ENCODE measurements at regions not wholly inside any gene's neighbourhood (a gene's known extent, or its start where the extent isn't known, plus 50 kb on each side); places are given as distances from the start of the nearest gene placed in this dataset.

GRCh38 chr13:106433066-106433465 lies 102.4 kb downstream of the EFNB2 start:
- Mint-ChIP-seq H3K27ac (no peak overlapping the region), H3K4me1 (ENCODE audit: low read depth in 2 of 2) (no peaks in the 10 kb centered on the region)

GRCh38 chr13:106432636-106433035 lies 102.8 kb downstream of the EFNB2 start:
- no peak overlapping the region for H3K4me3 Mint-ChIP-seq
- ATAC-seq (no peak), DNase-seq (ENCODE audit: low spot score) (no peak)
- H3K27ac Mint-ChIP-seq = no peak overlapping the region
- H3K9me3 Mint-ChIP-seq = peaks cover 3% of the 10 kb centered on the region
- H3K36me3 Mint-ChIP-seq = no peaks in the 10 kb centered on the region
- H3K4me1 Mint-ChIP-seq (ENCODE audit: low read depth in 2 of 2) = no peaks in the 10 kb centered on the region
- H3K27me3 Mint-ChIP-seq = peaks cover 0 to 4% of the 10 kb centered on the region in 2 donors

More at GRCh38 chr13:106433066-106433465, 102.4 kb downstream of the EFNB2 start:
- no peak for ATAC-seq
- H3K9me3 Mint-ChIP-seq = peaks cover 3% of the 10 kb centered on the region
- H3K27me3 Mint-ChIP-seq = peaks cover under 1 to 4% of the 10 kb centered on the region in 2 donors
- H3K4me3 Mint-ChIP-seq = no peak overlapping the region
- no peaks in the 10 kb centered on the region for H3K36me3 Mint-ChIP-seq
- DNase-seq (ENCODE audit: low spot score) = no peak

- Mint-ChIP-seq H3K4me3 (no peak overlapping the region), H3K27me3 (peaks cover 4 to 7% of the 10 kb centered on the region in 2 donors), H3K4me1 (ENCODE audit: low read depth in 2 of 2) (no peaks in the 10 kb centered on the region), H3K36me3 (no peaks in the 10 kb centered on the region), H3K9me3 (peaks cover 3% of the 10 kb centered on the region), H3K27ac (no peak overlapping the region)
- DNase-seq (ENCODE audit: low spot score) (no peak), ATAC-seq (no peak)
Observed at GRCh38 chr13:106426909-106427308, 108.6 kb downstream of the EFNB2 start.

- DNase-seq (ENCODE audit: low spot score) (no peak), ATAC-seq (no peak)
- peaks cover 2 to 7% of the 10 kb centered on the region in 2 donors for H3K27me3 Mint-ChIP-seq
- H3K4me1 Mint-ChIP-seq (ENCODE audit: low read depth in 2 of 2) = no peaks in the 10 kb centered on the region
- H3K27ac Mint-ChIP-seq = no peak overlapping the region
- H3K9me3 Mint-ChIP-seq = peaks cover 3% of the 10 kb centered on the region
- no peak overlapping the region for H3K4me3 Mint-ChIP-seq
- no peaks in the 10 kb centered on the region for H3K36me3 Mint-ChIP-seq
Observed at GRCh38 chr13:106425661-106426060, 109.8 kb downstream of the EFNB2 start.

GRCh38 chr13:106424805-106425204 lies 110.7 kb downstream of the EFNB2 start:
- Mint-ChIP-seq H3K4me3 (no peak overlapping the region), H3K27me3 (peaks cover 2 to 7% of the 10 kb centered on the region in 2 donors), H3K36me3 (no peaks in the 10 kb centered on the region), H3K9me3 (no peaks in the 10 kb centered on the region), H3K4me1 (ENCODE audit: low read depth in 2 of 2) (no peaks in the 10 kb centered on the region), H3K27ac (no peak overlapping the region)
- ATAC-seq (no peak), DNase-seq (ENCODE audit: low spot score) (no peak)

- Mint-ChIP-seq H3K36me3 (no peaks in the 10 kb centered on the region), H3K4me3 (no peak overlapping the region), H3K27ac (no peak overlapping the region), H3K4me1 (ENCODE audit: low read depth in 2 of 2) (no peaks in the 10 kb centered on the region), H3K27me3 (peaks cover 2 to 7% of the 10 kb centered on the region in 2 donors), H3K9me3 (no peaks in the 10 kb centered on the region)
- ATAC-seq (no peak), DNase-seq (ENCODE audit: low spot score) (no peak)
Observed at GRCh38 chr13:106423530-106423929, 111.9 kb downstream of the EFNB2 start.

GRCh38 chr13:106418556-106418955 lies 116.9 kb downstream of the EFNB2 start:
- no peak for ATAC-seq
- H3K27me3 Mint-ChIP-seq = peaks cover 6 to 24% of the 10 kb centered on the region in 2 donors
- no peak overlapping the region for H3K27ac Mint-ChIP-seq
- no peaks in the 10 kb centered on the region for H3K36me3 Mint-ChIP-seq
- no peaks in the 10 kb centered on the region for H3K4me1 Mint-ChIP-seq (ENCODE audit: low read depth in 2 of 2)
- no peak overlapping the region for H3K4me3 Mint-ChIP-seq
- H3K9me3 Mint-ChIP-seq = no peaks in the 10 kb centered on the region
- no peak for DNase-seq (ENCODE audit: low spot score)

GRCh38 chr13:106417467-106418110 lies 117.9 kb downstream of the EFNB2 start:
- Mint-ChIP-seq H3K4me3 (no peak overlapping the region), H3K27me3 (peaks cover 6 to 20% of the 10 kb centered on the region in 2 donors)
- ATAC-seq = no peak

GRCh38 chr13:106416645-106417044 lies 118.8 kb downstream of the EFNB2 start:
- H3K4me3 Mint-ChIP-seq = no peak overlapping the region
- H3K36me3 Mint-ChIP-seq = no peaks in the 10 kb centered on the region
- H3K4me1 Mint-ChIP-seq (ENCODE audit: low read depth in 2 of 2) = no peaks in the 10 kb centered on the region
- ATAC-seq (no peak), DNase-seq (ENCODE audit: low spot score) (no peak)
- H3K9me3 Mint-ChIP-seq = no peaks in the 10 kb centered on the region
- no peak overlapping the region for H3K27ac Mint-ChIP-seq
- H3K27me3 Mint-ChIP-seq = peaks cover 4 to 17% of the 10 kb centered on the region in 2 donors

More at GRCh38 chr13:106417467-106418110, 117.9 kb downstream of the EFNB2 start:
- Mint-ChIP-seq H3K9me3 (no peaks in the 10 kb centered on the region), H3K36me3 (no peaks in the 10 kb centered on the region), H3K4me1 (ENCODE audit: low read depth in 2 of 2) (no peaks in the 10 kb centered on the region), H3K27ac (no peak overlapping the region)
- no peak for DNase-seq (ENCODE audit: low spot score)

GRCh38 chr13:106415971-106416370 lies 119.5 kb downstream of the EFNB2 start:
- Mint-ChIP-seq H3K27ac (no peak overlapping the region), H3K36me3 (no peaks in the 10 kb centered on the region), H3K27me3 (peaks cover 4 to 17% of the 10 kb centered on the region in 2 donors), H3K4me3 (no peak overlapping the region), H3K9me3 (no peaks in the 10 kb centered on the region), H3K4me1 (ENCODE audit: low read depth in 2 of 2) (no peaks in the 10 kb centered on the region)
- ATAC-seq (no peak), DNase-seq (ENCODE audit: low spot score) (no peak)

- H3K27me3 Mint-ChIP-seq = peaks cover 4 to 17% of the 10 kb centered on the region in 2 donors
Observed at GRCh38 chr13:106415442-106415841, 120.0 kb downstream of the EFNB2 start.

GRCh38 chr13:106407338-106407737 lies 128.1 kb downstream of the EFNB2 start:
- no peak for ATAC-seq
- DNase-seq (ENCODE audit: low spot score) = no peak
- Mint-ChIP-seq H3K36me3 (no peaks in the 10 kb centered on the region), H3K4me1 (ENCODE audit: low read depth in 2 of 2) (no peaks in the 10 kb centered on the region), H3K27ac (no peak overlapping the region), H3K4me3 (no peak overlapping the region), H3K9me3 (no peaks in the 10 kb centered on the region), H3K27me3 (no peaks in the 10 kb centered on the region)

More at GRCh38 chr13:106415442-106415841, 120.0 kb downstream of the EFNB2 start:
- ATAC-seq (no peak), DNase-seq (ENCODE audit: low spot score) (no peak)
- Mint-ChIP-seq H3K9me3 (no peaks in the 10 kb centered on the region), H3K27ac (no peak overlapping the region), H3K36me3 (no peaks in the 10 kb centered on the region), H3K4me3 (no peak overlapping the region), H3K4me1 (ENCODE audit: low read depth in 2 of 2) (no peaks in the 10 kb centered on the region)

- Mint-ChIP-seq H3K27ac (no peak overlapping the region), H3K36me3 (no peaks in the 10 kb centered on the region), H3K4me3 (no peak overlapping the region), H3K27me3 (no peaks in the 10 kb centered on the region), H3K9me3 (no peaks in the 10 kb centered on the region), H3K4me1 (ENCODE audit: low read depth in 2 of 2) (no peaks in the 10 kb centered on the region)
- ATAC-seq = no peak
- no peak for DNase-seq (ENCODE audit: low spot score)
Observed at GRCh38 chr13:106405731-106406130, 129.7 kb downstream of the EFNB2 start.

GRCh38 chr13:106403280-106403679 lies 132.2 kb downstream of the EFNB2 start:
- Mint-ChIP-seq H3K27ac (no peak overlapping the region), H3K27me3 (no peaks in the 10 kb centered on the region), H3K9me3 (no peaks in the 10 kb centered on the region), H3K4me1 (ENCODE audit: low read depth in 2 of 2) (no peaks in the 10 kb centered on the region), H3K36me3 (no peaks in the 10 kb centered on the region), H3K4me3 (no peak overlapping the region)
- no peak for ATAC-seq
- no peak for DNase-seq (ENCODE audit: low spot score)

GRCh38 chr13:106402866-106403265 lies 132.6 kb downstream of the EFNB2 start:
- Mint-ChIP-seq H3K27me3 (no peaks in the 10 kb centered on the region), H3K4me1 (ENCODE audit: low read depth in 2 of 2) (no peaks in the 10 kb centered on the region), H3K9me3 (no peaks in the 10 kb centered on the region), H3K4me3 (no peak overlapping the region), H3K36me3 (no peaks in the 10 kb centered on the region), H3K27ac (no peak overlapping the region)
- ATAC-seq = no peak
- DNase-seq (ENCODE audit: low spot score) = no peak
